ENCODE measurements at regions not wholly inside any gene's neighbourhood (a gene's known extent, or its start where the extent isn't known, plus 50 kb on each side); places are given as distances from the start of the nearest gene placed in this dataset.

DNA sequence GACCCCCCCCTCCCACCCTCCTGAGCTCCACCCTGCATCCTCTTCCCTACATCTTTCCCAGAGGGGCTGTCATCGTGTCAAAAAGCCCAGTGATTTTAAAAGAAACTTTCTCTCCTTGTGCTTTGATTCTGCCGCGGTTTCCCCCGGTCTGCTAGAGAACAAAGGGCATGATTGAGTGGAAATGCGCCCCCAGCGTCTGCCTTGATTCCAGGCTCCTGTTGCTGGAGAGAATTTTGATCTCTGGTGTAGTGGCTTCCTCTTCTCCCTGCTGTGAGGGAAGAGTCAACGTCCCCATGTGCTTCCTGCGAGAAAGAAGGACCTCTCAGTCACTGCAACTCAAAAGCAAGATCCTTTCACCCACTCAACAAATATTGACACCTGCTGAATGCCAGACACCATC is 61.9 kb upstream of the RAPGEF1 start:
- ChIA-PET CTCF (interaction anchor here (0.7 kb wide), 1 partner anchor 368 kb away, joined by 3 read pairs; no protein-coding TSS in a partner anchor), POLR2A (ENCODE audit: low non-redundant PET) (no interaction called here)
- DNase-seq (ENCODE audit: low spot score): no peak
- no peak overlapping the region for H3K27ac ChIP-seq
- TF ChIP-seq, protein P1, sequence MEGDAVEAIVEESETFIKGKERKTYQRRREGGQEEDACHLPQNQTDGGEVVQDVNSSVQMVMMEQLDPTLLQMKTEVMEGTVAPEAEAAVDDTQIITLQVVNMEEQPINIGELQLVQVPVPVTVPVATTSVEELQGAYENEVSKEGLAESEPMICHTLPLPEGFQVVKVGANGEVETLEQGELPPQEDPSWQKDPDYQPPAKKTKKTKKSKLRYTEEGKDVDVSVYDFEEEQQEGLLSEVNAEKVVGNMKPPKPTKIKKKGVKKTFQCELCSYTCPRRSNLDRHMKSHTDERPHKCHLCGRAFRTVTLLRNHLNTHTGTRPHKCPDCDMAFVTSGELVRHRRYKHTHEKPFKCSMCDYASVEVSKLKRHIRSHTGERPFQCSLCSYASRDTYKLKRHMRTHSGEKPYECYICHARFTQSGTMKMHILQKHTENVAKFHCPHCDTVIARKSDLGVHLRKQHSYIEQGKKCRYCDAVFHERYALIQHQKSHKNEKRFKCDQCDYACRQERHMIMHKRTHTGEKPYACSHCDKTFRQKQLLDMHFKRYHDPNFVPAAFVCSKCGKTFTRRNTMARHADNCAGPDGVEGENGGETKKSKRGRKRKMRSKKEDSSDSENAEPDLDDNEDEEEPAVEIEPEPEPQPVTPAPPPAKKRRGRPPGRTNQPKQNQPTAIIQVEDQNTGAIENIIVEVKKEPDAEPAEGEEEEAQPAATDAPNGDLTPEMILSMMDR (conservative IDR thresholded peaks at IDR 0.05; ENCODE audit: low read depth): no peak

DNA sequence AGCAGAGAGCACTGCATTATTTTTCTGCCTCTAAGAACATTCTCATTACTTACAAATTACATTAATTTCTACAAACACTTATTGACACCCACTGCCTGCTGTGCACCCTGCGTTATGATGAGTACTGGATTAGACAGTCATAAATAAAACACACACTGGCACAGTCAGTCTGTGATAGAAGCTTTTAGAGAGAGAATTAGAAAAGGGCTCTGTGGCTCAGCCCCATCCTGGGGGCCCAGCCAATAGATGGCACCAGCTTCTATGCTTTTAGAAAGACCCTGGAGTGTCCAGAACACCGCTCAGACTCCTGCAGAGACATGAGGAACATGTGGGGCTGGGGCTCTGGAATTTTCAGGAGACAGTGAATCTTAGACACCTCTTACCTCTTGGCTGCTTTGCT is 61.0 kb upstream of the RAPGEF1 start:
- CTCF ChIA-PET: no interaction called here
- POLR2A ChIA-PET (ENCODE audit: low non-redundant PET): no interaction called here

DNA sequence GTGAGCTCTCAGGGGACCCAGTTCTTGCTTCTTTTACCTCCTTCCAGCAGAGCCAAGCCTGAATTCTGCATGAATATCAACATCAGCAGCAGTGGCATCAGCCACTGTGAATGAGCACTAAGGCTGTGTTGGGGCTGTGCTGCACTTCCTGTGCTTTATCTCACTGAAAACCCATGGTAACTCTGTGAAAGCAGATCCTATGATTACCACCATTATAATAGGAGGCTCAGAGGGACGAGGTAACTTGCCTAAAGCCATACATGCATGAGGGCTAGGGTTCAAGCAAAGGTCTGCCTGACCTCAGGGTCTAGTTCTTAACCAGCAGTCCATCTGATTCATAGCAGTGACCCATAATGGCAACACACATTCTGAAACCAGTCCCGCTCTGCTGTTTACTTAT is 60.5 kb upstream of the RAPGEF1 start:
- TF ChIP-seq, protein P1 (conservative IDR thresholded peaks at IDR 0.05; ENCODE audit: low read depth): no peak
- CTCF ChIA-PET: no interaction called here
- no peak overlapping the region for H3K27ac ChIP-seq
- POLR2A ChIA-PET (ENCODE audit: low non-redundant PET): no interaction called here
- no peak for DNase-seq (ENCODE audit: low spot score)

More for the DNA sequence above, 61.0 kb upstream of the RAPGEF1 start:
- no peak overlapping the region for H3K27ac ChIP-seq
- no peak for DNase-seq (ENCODE audit: low spot score)
- TF ChIP-seq, protein P1 (conservative IDR thresholded peaks at IDR 0.05; ENCODE audit: low read depth): no peak

DNA sequence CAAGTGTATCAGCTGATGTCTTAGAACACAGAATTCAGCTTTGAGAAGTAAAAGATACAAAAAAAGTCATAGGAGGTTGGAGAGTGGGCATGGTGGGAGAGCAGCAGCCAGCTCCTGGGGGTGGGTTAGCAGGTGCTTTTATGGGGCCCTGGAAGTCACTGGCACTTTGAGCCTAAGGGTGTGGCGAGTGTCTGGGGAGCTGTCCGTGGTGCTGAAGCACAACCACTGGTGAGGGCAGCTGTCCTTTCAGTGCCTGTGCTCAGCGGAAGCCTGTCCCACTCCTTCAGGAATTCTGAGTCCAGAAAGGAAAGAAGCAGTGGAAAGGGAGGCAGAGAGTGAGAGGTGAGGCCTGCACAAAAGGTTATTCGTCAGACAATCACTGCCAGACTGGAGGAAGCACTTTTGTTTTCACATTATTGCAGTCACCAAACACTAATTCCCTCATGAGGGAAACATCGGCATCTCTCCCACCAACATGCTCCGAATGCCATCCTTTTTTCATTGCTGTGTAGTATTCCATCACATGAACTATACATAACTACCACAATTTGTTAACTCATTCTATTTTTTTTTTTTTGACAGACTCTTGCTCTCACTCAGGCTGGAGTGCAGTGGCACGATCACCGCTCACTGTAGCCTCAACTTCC is 59.4 kb upstream of the RAPGEF1 start:
- no peak overlapping the region for H3K27ac ChIP-seq
- DNase-seq (ENCODE audit: low spot score): peak; percentile 77
- ChIA-PET CTCF (interaction anchor here (0.5 to 1.2 kb wide), 2 partner anchors 55 to 460 kb away, joined by 3 to 4 read pairs; no protein-coding TSS in a partner anchor), POLR2A (ENCODE audit: low non-redundant PET) (no interaction called here)
- TF ChIP-seq, protein P1 (conservative IDR thresholded peaks at IDR 0.05; ENCODE audit: low read depth): no peak

DNA sequence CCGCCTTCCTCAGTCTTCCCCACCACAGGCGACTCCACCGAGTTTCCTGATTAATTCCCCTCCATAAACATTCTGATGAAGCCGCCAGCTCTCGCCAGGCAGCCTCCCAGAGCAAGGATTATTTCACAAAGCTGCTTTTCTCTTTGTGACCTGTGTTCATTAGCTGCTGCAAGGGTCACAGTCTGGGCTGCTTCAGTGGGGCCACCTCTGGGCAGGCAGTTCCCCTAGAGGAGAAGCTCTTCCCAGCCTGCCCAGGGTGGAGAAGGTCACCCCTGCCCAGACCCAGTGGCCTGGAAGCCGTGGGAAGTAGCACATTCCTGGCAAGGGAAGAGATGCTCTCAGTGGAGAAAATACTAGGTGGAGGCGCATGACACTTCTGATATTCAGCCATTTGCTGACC is 58.4 kb upstream of the RAPGEF1 start:
- POLR2A ChIA-PET (ENCODE audit: low non-redundant PET): interaction anchor here (0.5 kb wide), 1 partner anchor 25 kb away, joined by 3 read pairs; no protein-coding TSS in a partner anchor
- no peak overlapping the region for H3K27ac ChIP-seq
- DNase-seq (ENCODE audit: low spot score): no peak
- CTCF ChIA-PET: no interaction called here
- TF ChIP-seq, protein P1 (conservative IDR thresholded peaks at IDR 0.05; ENCODE audit: low read depth): no peak

DNA sequence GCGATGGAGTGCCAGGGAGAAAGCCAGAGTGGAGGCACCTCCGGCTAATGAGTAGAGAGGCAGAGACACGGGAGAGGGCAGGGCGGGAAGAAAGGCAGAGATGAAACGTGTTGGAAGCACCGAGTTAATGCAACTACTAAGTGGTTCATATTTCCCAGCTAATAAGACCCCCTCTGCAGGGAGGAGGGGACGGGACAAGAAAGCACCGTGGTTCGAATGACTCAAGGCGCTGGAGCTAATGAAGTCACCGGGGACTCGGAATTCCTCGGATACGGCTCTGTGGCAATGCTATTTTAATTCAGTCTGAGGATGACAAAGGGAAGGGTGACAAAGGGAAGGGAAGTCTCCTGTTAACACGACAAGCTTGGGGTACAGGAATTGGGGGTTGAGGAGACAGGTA is 54.5 kb upstream of the RAPGEF1 start:
- CTCF ChIA-PET: interaction anchor here (1.4 kb wide), 1 partner anchor 442 kb away, joined by 4 read pairs; no protein-coding TSS in a partner anchor
- no peak overlapping the region for H3K27ac ChIP-seq
- POLR2A ChIA-PET (ENCODE audit: low non-redundant PET): no interaction called here
- TF ChIP-seq, protein P1 (conservative IDR thresholded peaks at IDR 0.05; ENCODE audit: low read depth): no peak
- DNase-seq (ENCODE audit: low spot score): no peak

Data from RWPE1 (cell line).